Gastroesophageal sphincter (tissue), 4 donors: ENCODE measurements at regions not wholly inside any gene's neighbourhood (a gene's known extent, or its start where the extent isn't known, plus 50 kb on each side); places are given as distances from the start of the nearest gene placed in this dataset.
A peak's percentile ranks its signal among the peaks of the same experiment; 100 is the strongest.

Experiments
- ATAC-seq: fragments of 150-250 bp; one replicate; pipeline ENCODE4 v1.9.1; 2016; ENCODE audit warnings: mild to moderate bottlenecking, moderate library complexity
- H3K27ac ChIP-seq, 4 donors: fragments of 200-600 bp; sonication (generic) in 3 of 4; 1 replicate in 3 of 4; 2 replicates in 1 of 4; pipeline ENCODE4 v1.5.1; 2016 to 2019
- H3K27me3 ChIP-seq: fragments of 200-600 bp; sonication (generic); one replicate; pipeline ENCODE4 v1.5.1; 2019
- H3K36me3 ChIP-seq, 2 donors: fragments of 200-600 bp; sonication (generic); one replicate each; pipeline ENCODE4 v1.5.1; 2019; ENCODE audit warnings: control low read depth in 1 of 2
- H3K4me1 ChIP-seq, 3 donors: fragments of 200-600 bp; sonication (generic); 1 replicate in 2 of 3; 2 replicates in 1 of 3; pipeline ENCODE4 v1.5.1; 2016 to 2019; ENCODE audit warnings: control low read depth in 2 of 3
- H3K4me3 ChIP-seq, 2 donors: fragments of 200-600 bp; sonication (generic); one replicate each; pipeline ENCODE4 v1.5.1; 2019; ENCODE audit warnings: mild to moderate bottlenecking in 1 of 2, moderate library complexity in 1 of 2
- H3K9me3 ChIP-seq, 3 donors: fragments of 200-600 bp; sonication (generic); one replicate each; pipeline ENCODE4 v1.5.1; 2017 to 2019; ENCODE audit warnings: control low read depth in 2 of 3
- EP300 ChIP-seq: sonication (generic); formaldehyde crosslinking; IDR thresholded peaks from one replicate; pipeline ENCODE4 v1.6.1; 2017; ENCODE audit warnings: antibody characterized with exemption, mild to moderate bottlenecking
- POLR2A ChIP-seq, 2 donors: fragments of 450-650 bp; IDR thresholded peaks; one replicate each; pipeline ENCODE4 v1.6.1; 2017; ENCODE audit warnings: antibody characterized with exemption in 2 of 2, mild to moderate bottlenecking in 2 of 2, moderate library complexity in 1 of 2
- POLR2AphosphoS5 ChIP-seq: sonication (generic); formaldehyde crosslinking; IDR thresholded peaks from one replicate; pipeline ENCODE4 v1.6.1; 2017; ENCODE audit warnings: antibody characterized with exemption
- WGBS, 2 donors: methylation state at CpG; one replicate each; pipeline ENCODE4 v1.1.5; 2018; ENCODE audit warnings: low coverage in 1 of 2; 5-methylcytosine and 5-hydroxymethylcytosine counted together
- TF ChIP-seq, protein P1 (sequence below), 4 experiments: fragments of 200-600 bp in 2 of 4; fragments of 450-650 bp in 2 of 4; sonication (generic) in 1 of 4; IDR thresholded peaks; one replicate each; pipeline ENCODE4 v1.5.1; 2017 to 2019; ENCODE audit warnings: antibody characterized with exemption in 4 of 4, mild to moderate bottlenecking in 2 of 4, moderate library complexity in 2 of 4

GRCh38 chr3:66785191-66785909 lies 212.8 kb upstream of the KBTBD8 start:
- TF ChIP-seq, protein P1, sequence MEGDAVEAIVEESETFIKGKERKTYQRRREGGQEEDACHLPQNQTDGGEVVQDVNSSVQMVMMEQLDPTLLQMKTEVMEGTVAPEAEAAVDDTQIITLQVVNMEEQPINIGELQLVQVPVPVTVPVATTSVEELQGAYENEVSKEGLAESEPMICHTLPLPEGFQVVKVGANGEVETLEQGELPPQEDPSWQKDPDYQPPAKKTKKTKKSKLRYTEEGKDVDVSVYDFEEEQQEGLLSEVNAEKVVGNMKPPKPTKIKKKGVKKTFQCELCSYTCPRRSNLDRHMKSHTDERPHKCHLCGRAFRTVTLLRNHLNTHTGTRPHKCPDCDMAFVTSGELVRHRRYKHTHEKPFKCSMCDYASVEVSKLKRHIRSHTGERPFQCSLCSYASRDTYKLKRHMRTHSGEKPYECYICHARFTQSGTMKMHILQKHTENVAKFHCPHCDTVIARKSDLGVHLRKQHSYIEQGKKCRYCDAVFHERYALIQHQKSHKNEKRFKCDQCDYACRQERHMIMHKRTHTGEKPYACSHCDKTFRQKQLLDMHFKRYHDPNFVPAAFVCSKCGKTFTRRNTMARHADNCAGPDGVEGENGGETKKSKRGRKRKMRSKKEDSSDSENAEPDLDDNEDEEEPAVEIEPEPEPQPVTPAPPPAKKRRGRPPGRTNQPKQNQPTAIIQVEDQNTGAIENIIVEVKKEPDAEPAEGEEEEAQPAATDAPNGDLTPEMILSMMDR (IDR thresholded peaks at IDR 0.05), result no peak
- TF ChIP-seq POLR2AphosphoS5 (no peak), POLR2A (IDR thresholded peaks at IDR 0.05) (no peak), EP300 (no peak)
- Histone ChIP-seq H3K27ac (no peak overlapping the region), H3K4me3 (no peak overlapping the region), H3K9me3 (no peaks in the 10 kb centered on the region), H3K4me1 (no peaks in the 10 kb centered on the region), H3K27me3 (no peaks in the 10 kb centered on the region), H3K36me3 (no peaks in the 10 kb centered on the region)
- no peak for ATAC-seq
- WGBS, 2 donors, result 83 to 93% methylated on average over 6 of the region's 6 CpGs

GRCh38 chr3:66789580-66790237 lies 208.4 kb upstream of the KBTBD8 start:
- ATAC-seq, result peak; percentile 86
- H3K36me3 ChIP-seq, result no peaks in the 10 kb centered on the region
- TF ChIP-seq, protein P1 (IDR thresholded peaks at IDR 0.05), result no peak
- TF ChIP-seq POLR2AphosphoS5 (peak; percentile 47), EP300 (no peak)
- 83 to 92% methylated on average over 4 to 5 of the region's 5 CpGs for WGBS, 2 donors
- H3K27ac ChIP-seq, result no peak overlapping the region
- H3K9me3 ChIP-seq, result no peaks in the 10 kb centered on the region
- H3K4me3 ChIP-seq, result no peak overlapping the region
- no peaks in the 10 kb centered on the region for H3K27me3 ChIP-seq
- no peaks in the 10 kb centered on the region for H3K4me1 ChIP-seq

- Histone ChIP-seq H3K36me3 (no peaks in the 10 kb centered on the region), H3K4me3 (no peak overlapping the region), H3K27ac (no peak overlapping the region), H3K9me3 (no peaks in the 10 kb centered on the region), H3K27me3 (no peaks in the 10 kb centered on the region), H3K4me1 (no peaks in the 10 kb centered on the region)
- no peak for ATAC-seq
- TF ChIP-seq, protein P1 (IDR thresholded peaks at IDR 0.05), result no peak
- TF ChIP-seq EP300, result no peak
- TF ChIP-seq POLR2A (IDR thresholded peaks at IDR 0.05), result no peak
- no peak for TF ChIP-seq POLR2AphosphoS5
These were observed 206.0 kb upstream of the KBTBD8 start for GRCh38 chr3:66792086-66792485.

DNA sequence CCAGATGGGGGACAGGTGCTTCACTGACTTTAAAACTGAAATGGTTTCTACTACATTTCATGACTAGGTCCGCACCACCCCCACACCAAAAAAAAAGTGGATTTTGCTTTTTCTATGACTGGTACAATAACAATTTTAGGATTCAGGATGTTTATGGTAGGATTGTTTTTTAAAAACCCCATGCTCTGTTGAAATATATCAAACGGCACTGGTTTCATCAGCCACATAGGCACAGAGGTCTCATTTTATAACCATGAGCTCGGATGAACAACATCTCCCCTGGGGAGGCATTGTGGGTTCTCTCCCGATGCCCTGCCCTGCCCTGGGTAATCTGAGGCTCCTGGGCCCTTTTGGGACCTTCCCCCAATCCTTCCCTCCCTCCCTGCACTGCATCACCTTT lies 202.7 kb upstream of the KBTBD8 start:
- TF ChIP-seq, protein P1 (IDR thresholded peaks at IDR 0.05), result no peak
- no peak for TF ChIP-seq EP300
- no peak for TF ChIP-seq POLR2A (IDR thresholded peaks at IDR 0.05)
- no peak for TF ChIP-seq POLR2AphosphoS5
- H3K27ac ChIP-seq, result no peak overlapping the region
- no peak overlapping the region for H3K4me3 ChIP-seq
- no peaks in the 10 kb centered on the region for H3K9me3 ChIP-seq
- 75 to 94% methylated on average over 2 to 4 of the region's 4 CpGs for WGBS, 2 donors
- peaks cover 0 to 4% (median 0%) of the 10 kb centered on the region in 3 donors for H3K4me1 ChIP-seq
- no peaks in the 10 kb centered on the region for H3K36me3 ChIP-seq
- H3K27me3 ChIP-seq, result no peaks in the 10 kb centered on the region
- ATAC-seq, result no peak

DNA sequence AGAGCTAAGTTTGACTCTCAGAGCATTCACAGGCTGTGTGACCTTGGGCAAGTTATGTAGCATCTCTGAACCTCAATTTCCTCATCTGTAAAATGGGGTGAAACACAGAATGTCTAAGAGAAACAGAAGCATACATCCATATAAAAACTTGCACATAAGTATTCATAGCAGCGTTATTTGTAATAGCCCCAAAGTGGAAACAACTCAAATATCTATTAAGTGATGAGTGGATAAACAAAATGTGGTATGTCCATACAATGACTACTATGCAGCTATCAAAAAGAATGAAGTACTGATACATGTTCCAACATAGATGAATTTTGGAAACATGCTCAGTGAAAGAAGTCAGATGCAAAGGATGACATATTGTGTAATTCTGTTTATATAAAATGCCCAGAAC lies 201.8 kb upstream of the KBTBD8 start:
- ATAC-seq, result no peak
- WGBS, 2 donors, result 75% methylated on average over 1 of the region's 1 CpG; no CpG with 5 or more reads in 1 of the 2 donors
- no peaks in the 10 kb centered on the region for H3K36me3 ChIP-seq

More for the DNA sequence above, 201.8 kb upstream of the KBTBD8 start:
- Histone ChIP-seq H3K4me3 (no peak overlapping the region), H3K27me3 (no peaks in the 10 kb centered on the region), H3K27ac (no peak overlapping the region), H3K4me1 (peaks cover 0 to 4% (median 0%) of the 10 kb centered on the region in 3 donors), H3K9me3 (no peaks in the 10 kb centered on the region)
- TF ChIP-seq POLR2AphosphoS5 (no peak), POLR2A (IDR thresholded peaks at IDR 0.05) (no peak), EP300 (no peak)
- TF ChIP-seq, protein P1 (IDR thresholded peaks at IDR 0.05), result no peak
